ENCODE measurements at regions not wholly inside any gene's neighbourhood (a gene's known extent, or its start where the extent isn't known, plus 50 kb on each side); places are given as distances from the start of the nearest gene placed in this dataset.

- DNase-seq (ENCODE audit: low read depth, low spot score) (no peak), FAIRE-seq (no peak), ATAC-seq (no peak)
- H3K4me2 ChIP-seq (ENCODE audit: control insufficient read depth, insufficient read depth): no peak overlapping the region
- ChIA-PET RAD21 (ENCODE audit: unreplicated experiment) (no interaction called here), CTCF (no interaction called here), SMC1A (ENCODE audit: uncharacterized antibody, unreplicated experiment) (no interaction called here), POLR2A (no interaction called here)
- H4K20me1 ChIP-seq (ENCODE audit: control insufficient read depth, insufficient read depth): no peaks in the 10 kb centered on the region
- H3K36me3 ChIP-seq (ENCODE audit: control insufficient read depth in 2 of 2, insufficient read depth in 2 of 2, low read length in 1 of 2): no peaks in the 10 kb centered on the region
- no peaks in the 10 kb centered on the region for H3K79me2 ChIP-seq (ENCODE audit: control insufficient read depth, insufficient read depth, low read length)
- H2AFZ ChIP-seq (ENCODE audit: control insufficient read depth, low read depth, low read length): no peak overlapping the region
- H3K4me1 ChIP-seq (ENCODE audit: control insufficient read depth, insufficient read depth, low read length): no peaks in the 10 kb centered on the region
- H3K9me3 ChIP-seq (replicated peaks; ENCODE audit: control insufficient read depth, insufficient read depth, low read length): no peaks in the 10 kb centered on the region
- intact Hi-C loops (cut with micrococcal nuclease; ENCODE audit: unreplicated experiment) (no loop called here), in situ Hi-C loops (cut with MboI) (no loop called here)
- no peak overlapping the region for H3K9ac ChIP-seq (ENCODE audit: control insufficient read depth, insufficient read depth, low read length)
- TF ChIP-seq ZSCAN29 (IDR thresholded peaks at IDR 0.05) (no peak), CBX5 (IDR thresholded peaks at IDR 0.05; ENCODE audit: low read depth) (no peak), NR2C2 (IDR thresholded peaks at IDR 0.05; ENCODE audit: borderline replicate concordance, control insufficient read depth, insufficient read length, low read depth) (no peak), SMAD1 (IDR thresholded peaks at IDR 0.05; ENCODE audit: low read depth, partially characterized antibody) (no peak), ZZZ3 (IDR thresholded peaks at IDR 0.05; ENCODE audit: control insufficient read depth, insufficient read length, low read depth) (no peak), ZNF24 (IDR thresholded peaks at IDR 0.05) (no peak), EED (IDR thresholded peaks at IDR 0.05; ENCODE audit: low read depth) (no peak), RAD51 (IDR thresholded peaks at IDR 0.05) (no peak), SIN3A (IDR thresholded peaks at IDR 0.05; ENCODE audit: low read depth, low read length) (no peak)
- H3K27me3 ChIP-seq (replicated peaks in 1 of 2; ENCODE audit: control insufficient read depth in 2 of 2, insufficient read depth in 2 of 2, low read length in 1 of 2): no peaks in the 10 kb centered on the region
- no TSS peak for BruUV-seq (replicated peaks)
- no peak overlapping the region for H3K27ac ChIP-seq (ENCODE audit: control insufficient read depth, insufficient read depth)
- H3K4me3 ChIP-seq: no peak overlapping the region
These were observed 618.1 kb downstream of the ZNF385D start for GRCh38 chr3:21132896-21133295.

- DNase-seq (ENCODE audit: low read depth, low spot score): no peak
- FAIRE-seq: no peak
- intact Hi-C loops (cut with micrococcal nuclease; ENCODE audit: unreplicated experiment) (no loop called here), in situ Hi-C loops (cut with MboI) (no loop called here)
- RAD21 ChIA-PET (ENCODE audit: unreplicated experiment): no interaction called here
- SMC1A ChIA-PET (ENCODE audit: uncharacterized antibody, unreplicated experiment): no interaction called here
- Histone ChIP-seq H3K36me3 (ENCODE audit: control insufficient read depth in 2 of 2, insufficient read depth in 2 of 2, low read length in 1 of 2) (no peaks in the 10 kb centered on the region), H4K20me1 (ENCODE audit: control insufficient read depth, insufficient read depth) (no peaks in the 10 kb centered on the region), H3K27me3 (replicated peaks in 1 of 2; ENCODE audit: control insufficient read depth in 2 of 2, insufficient read depth in 2 of 2, low read length in 1 of 2) (no peaks in the 10 kb centered on the region), H2AFZ (ENCODE audit: control insufficient read depth, low read depth, low read length) (no peak overlapping the region), H3K79me2 (ENCODE audit: control insufficient read depth, insufficient read depth, low read length) (no peaks in the 10 kb centered on the region), H3K9me3 (replicated peaks; ENCODE audit: control insufficient read depth, insufficient read depth, low read length) (no peaks in the 10 kb centered on the region), H3K4me2 (ENCODE audit: control insufficient read depth, insufficient read depth) (no peak overlapping the region), H3K4me3 (no peak overlapping the region), H3K4me1 (ENCODE audit: control insufficient read depth, insufficient read depth, low read length) (no peaks in the 10 kb centered on the region), H3K9ac (ENCODE audit: control insufficient read depth, insufficient read depth, low read length) (no peak overlapping the region), H3K27ac (ENCODE audit: control insufficient read depth, insufficient read depth) (no peak overlapping the region)
- ATAC-seq: no peak
- CTCF ChIA-PET: no interaction called here
- POLR2A ChIA-PET: no interaction called here
- BruUV-seq (replicated peaks): no TSS peak
- TF ChIP-seq WRNIP1 (IDR thresholded peaks at IDR 0.05; ENCODE audit: borderline replicate concordance, low read depth, low read length) (no peak), PAX5 (IDR thresholded peaks at IDR 0.05; ENCODE audit: borderline replicate concordance, low read depth, low read length) (no peak)
- 0% methylated on average over 2 of the region's 2 CpGs for WGBS (ENCODE audit: insufficient coverage, insufficient replicate concordance, low lambda C conversion rate, missing lambda C conversion rate)
These were observed 630.2 kb downstream of the ZNF385D start for GRCh38 chr3:21120826-21121225.
